WTC11 (cell line): ENCODE measurements at regions not wholly inside any gene's neighbourhood (a gene's known extent, or its start where the extent isn't known, plus 50 kb on each side); places are given as distances from the start of the nearest gene placed in this dataset.

ENCODE experiments used
- CTCF ChIP-seq: fragments of 200-600 bp; IDR thresholded peaks from 2 replicates; pipeline ENCODE4 v1.8.0; 2022; ENCODE audit warnings: antibody characterized with exemption
- FOXK1 ChIP-seq: sonication (generic); formaldehyde crosslinking; IDR thresholded peaks from 2 replicates; pipeline ENCODE4 v1.8.0; 2022; ENCODE audit warnings: mild to moderate bottlenecking, moderate library complexity, missing genetic modification reagents
- NFYB ChIP-seq: sonication (generic); formaldehyde crosslinking; conservative IDR thresholded peaks from 2 replicates; pipeline ENCODE4 v1.8.0; 2022; ENCODE audit warnings: low read depth, missing genetic modification reagents
- ZNF232 ChIP-seq: sonication (generic); formaldehyde crosslinking; IDR thresholded peaks from 2 replicates; pipeline ENCODE4 v1.8.0; 2022; ENCODE audit warnings: mild to moderate bottlenecking, missing genetic modification reagents

- TF ChIP-seq CTCF = no peak
- TF ChIP-seq NFYB (CRISPR knock-in tag) = no peak
- no peak for TF ChIP-seq ZNF232
- no peak for TF ChIP-seq FOXK1 (CRISPR knock-in tag)
Observed at GRCh38 chr15:99845009-99845408, 111.8 kb upstream of the LYSMD4 start.
